Urinary bladder (tissue), 3 donors: ENCODE measurements at regions not wholly inside any gene's neighbourhood (a gene's known extent, or its start where the extent isn't known, plus 50 kb on each side); places are given as distances from the start of the nearest gene placed in this dataset.

Experiments
- DNase-seq: peaks from one replicate; pipeline ENCODE4 v3.0.0-alpha.2; 2015; ENCODE audit errors: extremely low spot score
- H3K27ac ChIP-seq: one replicate; pipeline ENCODE4 v1.5.1; 2013; ENCODE audit warnings: low read depth, mild to moderate bottlenecking, moderate library complexity
- H3K36me3 ChIP-seq: one replicate; pipeline ENCODE4 v1.6.1; 2013; ENCODE audit warnings: mild to moderate bottlenecking, moderate library complexity; ENCODE audit not compliant: insufficient read depth
- H3K4me1 ChIP-seq: one replicate; pipeline ENCODE4 v1.6.1; 2013; ENCODE audit warnings: mild to moderate bottlenecking, moderate library complexity; ENCODE audit not compliant: insufficient read depth
- H3K4me3 ChIP-seq: one replicate; pipeline ENCODE4 v1.5.1; 2013; ENCODE audit warnings: low read depth, low read length
- WGBS: extraction: QIAGEN DNeasy Blood & Tissue Kit; methylation state at CpG from one replicate; pipeline ENCODE4 v1.1.7; 2013; 5-methylcytosine and 5-hydroxymethylcytosine counted together
- donor health status: healthy with polysubstance abuse.
- donor health status: healthy.

DNA sequence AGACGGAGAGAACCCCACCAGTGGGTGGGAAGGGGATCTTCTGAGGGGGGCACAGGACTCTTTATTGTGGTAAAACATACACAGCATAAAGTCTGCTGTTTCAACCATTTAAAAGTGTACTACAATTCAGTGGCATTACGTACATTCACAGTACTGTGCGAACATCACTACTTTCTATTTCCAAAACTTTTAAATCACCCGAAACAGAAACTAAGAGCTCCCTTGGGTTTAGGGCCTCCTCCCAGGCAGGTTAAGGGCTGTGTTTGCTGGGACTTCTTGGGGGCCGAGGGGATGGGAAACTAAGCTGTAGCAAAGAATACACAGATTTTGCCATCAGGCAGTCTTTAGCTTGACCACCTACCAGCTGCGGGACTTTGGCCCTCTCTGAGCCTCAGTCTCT is 242.0 kb downstream of the HAUS1 start:
- H3K27ac ChIP-seq, result no peak overlapping the region
- no peak for DNase-seq
- H3K36me3 ChIP-seq, result no peaks in the 10 kb centered on the region
- H3K4me3 ChIP-seq, result no peak overlapping the region
- no peaks in the 10 kb centered on the region for H3K4me1 ChIP-seq
- WGBS, result 96% methylated on average over 6 of the region's 6 CpGs

DNA sequence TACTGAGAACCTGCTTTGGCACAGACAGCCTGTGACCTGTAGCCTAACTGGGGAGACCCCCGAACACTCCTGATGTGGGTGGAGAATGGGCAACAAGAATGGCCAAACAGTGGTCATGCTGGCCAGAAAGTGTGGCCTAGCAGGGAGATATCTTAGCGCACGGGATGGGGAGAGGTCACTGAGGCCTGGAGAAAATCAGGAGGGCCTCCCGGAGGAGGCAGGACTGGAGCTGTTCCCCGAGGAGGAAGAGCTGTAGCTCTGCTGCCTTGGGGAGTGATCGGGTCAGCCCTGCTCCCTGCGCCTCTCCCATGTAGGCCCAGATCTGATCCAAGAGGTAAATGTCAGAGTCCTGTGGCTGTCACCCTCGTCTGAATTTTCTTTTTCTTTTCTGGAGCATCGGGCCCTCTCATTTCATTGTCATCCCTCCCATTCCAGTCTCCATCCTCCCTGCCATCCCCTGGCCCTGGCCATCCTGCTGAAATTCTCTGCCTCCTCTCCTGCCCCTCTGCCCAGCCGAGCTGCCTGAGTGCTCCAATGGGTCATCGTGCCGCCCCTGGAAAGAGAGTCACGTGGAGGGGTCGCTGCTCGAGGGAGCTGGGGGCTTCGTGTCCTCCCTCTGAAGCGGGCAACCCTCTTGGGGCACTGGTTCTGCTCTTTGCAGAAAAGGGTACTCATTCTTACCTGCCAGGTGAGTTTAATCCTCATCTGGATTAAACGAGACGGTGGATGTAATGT is 242.9 kb downstream of the HAUS1 start:
- 95% methylated on average over 19 of the region's 19 CpGs for WGBS
- DNase-seq, result no peak
- Histone ChIP-seq H3K36me3 (no peaks in the 10 kb centered on the region), H3K27ac (no peak overlapping the region), H3K4me1 (no peaks in the 10 kb centered on the region), H3K4me3 (no peak overlapping the region)

DNA sequence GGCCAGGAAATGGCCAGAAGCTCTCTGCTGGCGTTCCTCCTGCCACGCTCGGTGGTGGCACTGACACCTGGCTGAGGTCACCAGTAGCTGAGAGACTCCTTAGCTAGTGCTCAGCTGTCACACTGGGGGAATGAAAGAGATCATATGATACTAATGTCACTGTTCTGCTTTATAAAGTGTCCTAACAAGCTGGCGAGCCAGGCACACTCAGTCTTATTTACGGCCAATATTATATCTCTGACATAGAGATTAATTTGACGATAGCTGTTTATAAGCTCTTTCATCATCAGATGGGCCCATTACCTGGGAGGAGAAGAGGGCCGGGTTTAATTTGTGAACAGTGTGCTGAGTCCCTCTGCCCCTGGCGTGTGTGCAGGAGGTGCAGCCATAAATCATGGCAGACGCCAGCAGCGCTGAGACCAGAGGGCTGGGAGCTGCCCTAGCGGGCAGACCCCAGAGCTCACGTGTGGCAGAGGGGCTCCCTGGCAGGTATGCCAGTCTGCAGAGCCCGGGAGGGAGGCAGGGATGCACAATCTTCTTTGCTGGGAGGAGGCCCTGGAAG is 246.5 kb downstream of the HAUS1 start:
- no peaks in the 10 kb centered on the region for H3K4me1 ChIP-seq
- no peak overlapping the region for H3K4me3 ChIP-seq
- WGBS, result 72% methylated on average over 13 of the region's 13 CpGs
- no peak for DNase-seq
- H3K36me3 ChIP-seq, result no peaks in the 10 kb centered on the region
- H3K27ac ChIP-seq, result no peak overlapping the region

DNA sequence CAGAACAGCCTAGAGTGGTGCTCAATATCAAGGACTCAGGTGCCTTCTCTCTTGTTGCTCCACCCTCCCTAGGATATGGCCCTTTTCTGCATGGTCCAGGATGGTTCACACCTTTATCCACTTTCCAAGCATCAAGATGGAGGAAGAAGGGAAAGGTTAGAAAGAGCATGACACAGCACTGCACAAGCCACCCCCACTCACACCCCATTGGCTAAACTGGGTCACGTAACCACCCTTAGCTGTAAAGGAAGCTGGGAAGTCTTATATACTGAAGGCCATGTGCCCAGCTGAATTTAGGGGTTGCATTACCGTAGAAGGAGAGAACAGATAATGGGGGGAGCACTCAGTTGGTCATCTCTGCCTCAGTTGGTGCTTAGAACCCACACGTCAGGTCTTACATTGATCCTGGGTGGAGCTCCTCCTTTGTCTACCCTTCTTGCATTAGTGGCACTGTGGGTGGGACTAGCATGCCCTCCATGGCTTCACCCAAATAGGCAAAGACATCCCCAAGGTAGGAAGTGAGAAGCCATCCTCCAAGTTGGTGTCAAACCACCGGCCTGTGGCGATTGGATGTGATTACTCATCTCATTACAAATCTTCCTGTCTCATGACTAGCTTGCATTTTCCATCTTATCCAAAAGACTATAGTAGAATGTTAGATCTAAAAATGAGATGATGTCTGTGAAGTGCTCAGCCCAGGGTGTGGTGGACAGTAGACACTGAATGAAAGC is 248.5 kb downstream of the HAUS1 start:
- Histone ChIP-seq H3K27ac (no peak overlapping the region), H3K36me3 (no peaks in the 10 kb centered on the region), H3K4me3 (no peak overlapping the region), H3K4me1 (no peaks in the 10 kb centered on the region)
- WGBS, result 91% methylated on average over 5 of the region's 5 CpGs
- DNase-seq, result no peak

DNA sequence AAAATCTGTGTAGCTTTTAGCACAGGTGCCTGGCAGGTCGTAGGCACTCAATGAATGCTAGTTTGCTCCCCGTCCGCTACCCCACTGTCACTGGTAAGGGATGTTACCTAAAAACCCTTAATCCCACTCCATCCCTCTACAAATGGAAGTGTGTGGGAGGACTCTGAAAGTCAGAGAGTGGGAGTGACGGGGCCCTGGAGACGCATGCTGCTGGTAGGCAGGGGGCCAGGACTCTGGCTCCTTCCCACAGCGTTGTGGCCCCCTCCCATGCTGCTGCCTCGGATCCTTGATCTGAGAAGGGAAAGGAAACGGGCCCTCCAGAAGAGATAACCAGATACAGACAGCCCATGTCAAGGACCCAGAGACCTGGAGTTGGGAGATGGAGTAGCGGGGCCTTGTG is 249.3 kb downstream of the HAUS1 start:
- Histone ChIP-seq H3K36me3 (no peaks in the 10 kb centered on the region), H3K27ac (no peak overlapping the region), H3K4me1 (no peaks in the 10 kb centered on the region), H3K4me3 (no peak overlapping the region)
- 89% methylated on average over 9 of the region's 9 CpGs for WGBS
- DNase-seq, result no peak

DNA sequence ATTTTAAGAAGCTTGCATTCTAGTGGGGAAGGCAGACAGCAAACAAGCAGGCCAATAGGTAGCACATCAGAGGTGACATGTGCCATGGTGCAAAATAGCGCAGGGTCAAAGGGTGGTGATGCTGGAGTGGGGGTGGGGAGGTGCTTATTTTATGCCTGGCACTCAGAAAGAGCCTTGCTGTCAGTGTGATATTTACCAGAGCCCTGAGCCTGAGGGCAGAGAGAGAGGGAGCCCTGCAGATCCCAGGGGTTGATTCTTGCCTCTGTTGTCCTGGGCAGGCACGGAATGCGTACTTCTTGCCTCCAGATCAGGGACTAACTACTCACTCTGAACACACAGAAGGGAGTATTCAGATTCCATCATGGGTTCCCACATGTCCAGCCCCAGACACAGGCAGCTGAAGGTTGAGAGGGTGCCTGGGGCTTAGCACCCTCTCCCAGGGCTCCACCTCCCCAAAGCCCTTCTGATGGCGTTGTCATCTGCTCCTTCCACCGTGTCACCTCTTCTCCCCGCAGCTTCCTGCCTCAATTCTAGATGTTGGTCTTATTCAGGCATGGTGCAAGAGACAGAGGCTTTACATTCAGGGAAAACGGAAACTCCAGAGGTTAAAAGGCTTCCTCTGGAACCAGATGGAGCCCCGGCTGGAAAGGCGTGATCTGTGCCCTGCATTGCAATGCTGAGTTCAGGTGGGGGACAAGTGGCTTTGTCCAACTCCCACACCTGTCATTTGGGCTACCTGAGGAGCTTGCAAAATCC is 252.3 kb downstream of the HAUS1 start:
- WGBS, result 82% methylated on average over 9 of the region's 9 CpGs
- DNase-seq, result no peak
- Histone ChIP-seq H3K4me3 (no peak overlapping the region), H3K36me3 (no peaks in the 10 kb centered on the region), H3K4me1 (no peaks in the 10 kb centered on the region), H3K27ac (no peak overlapping the region)

DNA sequence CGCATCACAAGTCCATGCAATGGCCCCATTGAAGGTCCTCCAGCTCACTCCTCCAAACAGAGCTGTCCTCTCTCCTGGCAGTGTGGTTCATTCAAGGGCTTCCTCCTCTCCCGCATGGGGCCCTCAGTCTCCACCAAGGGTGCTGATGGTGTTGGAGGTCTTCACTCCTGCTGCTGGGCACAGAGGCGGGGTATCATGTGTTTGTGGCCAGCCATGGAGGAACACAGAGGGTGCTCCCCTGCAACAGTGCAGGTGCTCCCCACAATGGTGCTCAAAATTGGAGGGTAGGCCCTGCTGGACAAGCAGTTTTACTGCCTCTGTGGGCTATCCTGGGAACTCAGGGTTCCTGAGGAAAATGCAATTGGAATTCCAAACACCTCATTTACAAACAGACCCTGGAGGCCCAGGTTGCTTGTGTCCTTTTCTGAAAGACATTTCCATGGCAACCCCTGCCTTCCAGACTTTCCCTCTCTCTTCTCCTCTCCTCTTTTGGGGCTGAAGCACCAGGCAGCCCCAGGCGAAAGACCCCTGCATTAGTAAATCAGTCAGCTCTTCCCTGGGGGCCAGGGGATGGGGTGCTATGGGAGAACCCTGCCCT is 256.0 kb downstream of the HAUS1 start:
- H3K4me1 ChIP-seq, result no peaks in the 10 kb centered on the region
- WGBS, result 87% methylated on average over 4 of the region's 4 CpGs
- no peak overlapping the region for H3K4me3 ChIP-seq
- H3K36me3 ChIP-seq, result no peaks in the 10 kb centered on the region
- no peak overlapping the region for H3K27ac ChIP-seq
- no peak for DNase-seq

DNA sequence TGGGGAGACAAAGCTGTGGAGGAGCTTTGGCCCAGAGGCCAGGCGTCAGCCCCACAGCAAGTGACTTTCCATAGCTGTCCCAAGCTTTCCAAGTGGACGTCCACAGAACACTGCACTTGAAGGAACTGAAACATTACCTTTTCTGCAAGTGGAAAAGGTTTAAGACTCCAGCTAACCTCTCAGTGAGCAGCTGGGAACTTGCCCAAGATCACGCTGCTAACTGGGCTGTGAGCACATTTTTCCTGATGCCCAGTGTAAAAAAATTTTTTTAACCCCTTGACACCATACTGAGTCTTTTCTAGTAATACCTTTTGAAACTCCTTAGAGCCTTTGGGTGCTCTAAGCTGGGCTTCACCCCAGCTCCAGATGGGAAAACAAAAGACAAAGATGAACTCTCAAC is 256.7 kb downstream of the HAUS1 start:
- Histone ChIP-seq H3K4me1 (no peaks in the 10 kb centered on the region), H3K27ac (no peak overlapping the region), H3K36me3 (no peaks in the 10 kb centered on the region), H3K4me3 (no peak overlapping the region)
- 85% methylated on average over 3 of the region's 3 CpGs for WGBS
- no peak for DNase-seq

DNA sequence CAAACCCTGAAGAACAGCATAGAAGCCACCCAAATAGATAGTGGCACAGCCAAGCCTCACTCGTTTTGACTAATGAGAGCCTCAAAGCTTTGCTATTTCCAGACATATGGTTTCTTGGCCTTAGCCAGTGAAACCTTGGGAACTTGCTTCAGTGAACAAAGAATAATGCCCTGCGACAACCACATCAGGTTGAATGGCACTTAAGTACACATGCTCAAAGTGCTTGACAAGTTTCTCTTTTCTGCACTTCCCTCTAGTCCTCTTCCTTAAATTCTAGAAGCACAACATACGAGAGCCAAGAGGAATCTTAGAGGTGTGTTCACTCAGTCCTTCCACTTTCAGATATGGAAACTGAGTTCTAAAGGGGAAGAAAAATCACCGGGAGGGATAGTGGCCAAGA is 258.3 kb downstream of the HAUS1 start:
- Histone ChIP-seq H3K4me1 (no peaks in the 10 kb centered on the region), H3K36me3 (no peaks in the 10 kb centered on the region), H3K27ac (no peak overlapping the region), H3K4me3 (no peak overlapping the region)
- DNase-seq, result no peak
- 87% methylated on average over 4 of the region's 4 CpGs for WGBS

DNA sequence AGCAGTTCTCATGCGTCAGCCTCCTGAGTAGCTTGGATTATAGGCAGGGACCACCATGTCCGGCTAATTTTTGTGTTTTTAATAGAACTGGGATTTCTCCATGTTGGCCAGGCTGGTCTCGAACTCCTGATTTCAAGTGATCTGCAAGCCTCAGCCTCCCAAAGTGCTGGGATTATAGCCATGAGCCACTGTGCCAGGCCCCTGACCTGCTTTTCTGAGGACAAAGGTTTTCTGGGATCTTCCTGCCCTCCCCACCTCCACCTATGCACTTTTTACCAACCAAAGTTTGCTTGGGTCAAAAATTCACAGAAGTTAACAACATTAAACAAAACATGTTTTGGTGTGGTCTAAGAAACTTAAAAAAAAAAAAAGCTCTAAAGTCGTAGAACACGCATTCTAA is 259.9 kb downstream of the HAUS1 start:
- H3K4me1 ChIP-seq, result no peaks in the 10 kb centered on the region
- H3K27ac ChIP-seq, result no peak overlapping the region
- no peak overlapping the region for H3K4me3 ChIP-seq
- WGBS, result 93% methylated on average over 5 of the region's 5 CpGs
- no peaks in the 10 kb centered on the region for H3K36me3 ChIP-seq
- DNase-seq, result no peak

DNA sequence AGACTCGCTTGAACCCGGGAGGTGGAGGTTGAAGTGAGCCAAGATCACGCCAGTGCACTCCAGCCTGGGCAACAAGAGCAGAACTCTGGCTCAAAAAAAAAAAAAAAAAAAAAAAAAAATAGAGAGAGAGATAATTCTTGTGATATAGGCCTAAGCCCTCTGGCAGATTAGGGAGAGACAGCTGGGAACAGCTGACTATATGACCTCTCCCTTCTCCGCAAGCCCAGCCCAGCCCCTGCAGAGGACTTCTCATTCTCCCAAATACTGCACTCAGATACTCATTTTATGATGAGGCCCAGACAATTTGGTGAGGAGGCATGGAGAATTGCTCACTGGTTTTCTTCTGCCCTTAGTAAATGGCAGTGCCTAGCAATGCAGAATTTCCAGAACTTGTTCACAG is 262.0 kb downstream of the HAUS1 start:
- no peak for DNase-seq
- Histone ChIP-seq H3K4me3 (no peak overlapping the region), H3K4me1 (no peaks in the 10 kb centered on the region), H3K27ac (no peak overlapping the region), H3K36me3 (no peaks in the 10 kb centered on the region)
- 63% methylated on average over 4 of the region's 4 CpGs for WGBS

DNA sequence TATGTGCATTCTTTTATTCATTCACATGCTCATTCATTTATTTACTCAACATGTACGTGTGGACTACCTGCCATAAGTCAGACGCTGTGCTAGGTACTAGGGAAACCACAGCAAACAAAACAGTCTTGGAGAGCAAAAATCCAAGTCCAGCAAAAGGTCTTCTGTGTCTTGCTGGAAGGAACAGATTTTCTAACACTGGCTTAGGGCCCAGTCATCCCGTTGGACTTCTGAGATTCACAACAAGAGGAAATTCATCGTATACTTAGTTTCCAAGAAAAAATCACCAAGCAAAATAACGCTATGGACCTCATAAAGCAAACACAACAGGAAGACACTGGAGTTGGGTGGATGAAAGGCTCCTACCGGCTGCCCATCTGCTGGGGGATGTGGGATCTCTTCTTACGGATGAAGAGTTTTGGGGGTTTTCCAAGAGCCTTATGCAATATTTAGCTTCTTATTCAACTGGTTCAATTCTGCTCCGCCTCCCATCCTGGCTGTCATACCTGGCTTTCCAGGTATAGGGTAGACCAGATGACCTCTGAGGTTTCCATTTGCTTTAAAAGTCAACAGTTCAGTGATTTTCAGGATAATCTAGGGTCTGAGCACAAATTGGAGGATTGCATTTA is 262.7 kb downstream of the HAUS1 start:
- WGBS, result 55% methylated on average over 8 of the region's 8 CpGs
- Histone ChIP-seq H3K27ac (no peak overlapping the region), H3K4me3 (no peak overlapping the region), H3K4me1 (no peaks in the 10 kb centered on the region), H3K36me3 (no peaks in the 10 kb centered on the region)
- DNase-seq, result no peak

DNA sequence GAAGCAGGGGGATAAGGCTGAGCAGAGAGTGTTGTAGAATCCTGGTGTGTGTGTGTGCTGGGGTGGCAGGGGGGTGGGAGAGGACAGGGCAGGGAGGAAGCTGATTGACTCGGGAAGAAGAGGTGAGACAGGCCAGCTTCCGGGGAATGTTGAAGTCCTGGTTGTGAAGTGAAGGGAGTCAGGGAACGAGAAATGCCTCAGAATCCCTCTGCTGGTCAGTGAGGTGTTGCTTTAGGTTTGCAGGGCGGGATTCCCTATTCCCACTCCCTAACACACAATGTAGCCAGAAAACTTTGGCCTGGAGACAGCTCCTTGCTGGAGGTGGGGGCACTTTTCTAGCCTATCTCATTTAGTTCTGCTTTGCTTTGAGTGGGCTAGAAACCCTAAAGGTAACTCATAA is 265.1 kb downstream of the HAUS1 start:
- Histone ChIP-seq H3K27ac (no peak overlapping the region), H3K4me1 (no peaks in the 10 kb centered on the region), H3K36me3 (no peaks in the 10 kb centered on the region), H3K4me3 (no peak overlapping the region)
- no peak for DNase-seq
- 88% methylated on average over 4 of the region's 4 CpGs for WGBS
